GM19025 (cell line): ENCODE measurements at regions not wholly inside any gene's neighbourhood (a gene's known extent, or its start where the extent isn't known, plus 50 kb on each side); places are given as distances from the start of the nearest gene placed in this dataset.
"Not testable (repeated sequence)": the region's sequence is repeated elsewhere in the genome, so short reads cannot be mapped to it uniquely, and the experiment has no call there.

ENCODE experiments used
- ATAC-seq: cut with Tn5 transposase; IDR thresholded peaks from one replicate; pipeline ENCODE4 v1.9.1; 2021; ENCODE audit warnings: mild to moderate bottlenecking, low read depth, moderate library complexity; ENCODE audit not compliant: unreplicated experiment

DNA sequence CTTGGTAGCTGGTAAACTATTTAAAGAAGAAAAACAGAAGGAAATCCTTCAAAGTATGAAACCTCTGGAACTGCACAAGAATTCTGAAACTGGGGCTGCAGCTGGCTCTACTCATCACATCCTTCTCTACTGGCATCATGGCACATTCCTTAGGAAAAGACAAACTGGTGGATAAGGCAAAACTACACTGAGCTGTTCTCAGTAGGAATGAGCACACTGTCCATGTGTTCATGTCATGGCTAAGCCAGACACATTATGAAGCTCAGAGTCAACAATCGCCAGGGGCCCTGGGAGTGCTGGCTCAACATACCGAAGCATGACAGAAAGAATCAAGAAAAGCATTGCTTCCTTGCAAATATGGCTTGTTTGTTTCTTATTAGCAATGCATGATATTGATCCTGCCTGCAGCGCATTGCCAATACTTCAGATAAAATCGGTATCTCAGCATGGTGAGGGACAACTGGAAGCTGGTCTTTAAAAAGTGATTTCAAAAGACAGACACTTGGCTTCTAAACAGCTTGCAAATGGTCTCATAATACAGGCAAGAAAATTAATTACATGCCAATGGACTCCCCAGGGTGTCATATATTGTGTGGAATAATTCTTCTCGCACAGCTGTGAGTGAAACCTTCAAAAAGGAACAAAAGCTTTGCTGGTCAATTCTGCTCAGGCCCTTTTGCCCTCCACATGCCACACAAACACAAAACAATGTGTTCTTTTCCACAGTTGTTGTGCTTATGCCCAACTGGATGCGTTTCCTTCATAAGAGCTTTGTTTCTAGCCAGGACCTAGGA, 300.2 kb upstream of the VCX start:
- no peak for ATAC-seq

GRCh38 chrX:7522860-7523259, 320.1 kb upstream of the VCX start:
- no peak for ATAC-seq

GRCh38 chrX:7515681-7516413, 327.1 kb upstream of the VCX start:
- ATAC-seq = no peak

DNA sequence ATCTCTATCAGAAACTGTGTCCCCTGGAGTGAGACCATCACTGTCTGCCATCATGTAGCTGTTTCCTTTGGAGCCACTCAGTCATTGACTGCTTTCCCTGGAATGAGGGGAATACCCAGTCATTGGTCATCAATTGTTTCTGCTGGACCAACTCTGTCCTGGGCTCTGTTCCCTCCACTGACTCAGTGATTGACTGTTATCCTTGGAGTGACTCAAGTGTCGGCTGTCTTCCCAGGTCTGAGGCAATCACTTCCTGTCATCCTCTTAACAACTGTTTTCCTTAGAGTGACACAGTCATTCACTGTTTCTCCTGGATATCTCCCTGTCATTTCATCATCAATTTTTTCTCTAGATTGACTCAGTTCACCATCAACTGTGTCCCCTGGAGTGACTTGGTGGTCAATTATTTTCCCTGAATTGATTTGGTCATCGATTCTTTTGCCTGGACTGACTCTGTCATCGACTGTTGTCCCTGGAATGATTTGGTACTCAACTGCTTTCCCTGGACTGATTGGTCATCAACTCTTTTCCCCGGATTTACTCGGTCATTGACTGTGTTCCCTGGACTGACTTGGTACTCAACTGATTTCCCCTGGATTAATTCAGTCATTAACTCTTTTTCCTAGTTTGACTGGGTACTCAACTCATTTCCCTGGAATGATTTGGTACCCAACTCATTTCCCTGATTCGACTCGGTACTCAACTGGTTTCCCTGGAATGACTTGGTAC, 327.9 kb upstream of the VCX start:
- ATAC-seq = no peak

GRCh38 chrX:7512845-7513244, 330.1 kb upstream of the VCX start:
- ATAC-seq = no peak

- no peak for ATAC-seq
These were observed 339.7 kb upstream of the VCX start for GRCh38 chrX:7503251-7503650.

GRCh38 chrX:7500386-7500785, 342.6 kb upstream of the VCX start:
- ATAC-seq = no peak

DNA sequence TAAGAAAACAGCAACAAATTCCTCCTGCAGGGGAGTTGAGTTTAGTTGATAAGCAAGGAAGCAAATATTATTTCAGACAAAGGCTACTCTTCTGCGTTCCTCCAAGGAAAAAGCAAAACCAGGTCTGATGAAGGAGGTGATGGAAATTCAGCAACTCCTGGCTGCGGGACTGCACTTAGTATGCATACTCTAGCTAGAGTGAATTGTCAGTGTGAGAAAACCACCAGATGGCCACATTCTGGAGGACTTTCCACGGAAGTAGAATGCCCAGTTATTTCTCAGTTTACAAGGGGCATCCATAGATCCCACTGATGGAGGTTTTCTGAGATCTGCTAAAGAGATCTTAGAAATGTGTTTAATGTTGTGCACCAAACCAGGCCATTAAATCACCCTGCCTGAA, 338.6 kb upstream of the PUDP start:
- ATAC-seq = no peak

DNA sequence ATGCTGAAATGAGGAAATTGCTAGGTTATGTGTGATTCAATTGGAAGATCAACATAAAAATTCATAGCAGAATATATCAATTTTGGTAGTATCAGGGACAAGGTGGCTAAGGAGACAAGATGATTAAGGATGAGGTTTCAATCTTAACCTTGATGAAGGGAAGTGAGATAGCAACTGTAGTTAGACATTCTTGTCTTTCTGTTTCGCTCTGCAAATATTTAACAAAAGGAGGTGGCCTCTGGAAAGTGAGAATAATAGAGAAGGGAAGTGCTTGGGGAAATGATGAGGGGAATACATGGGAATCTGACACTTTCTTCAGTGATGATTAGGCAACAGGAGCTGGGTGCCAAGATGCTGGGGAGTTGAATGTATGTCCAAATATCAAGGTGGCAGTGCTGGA, 337.1 kb upstream of the PUDP start:
- no peak for ATAC-seq

GRCh38 chrX:7480721-7481120, 332.8 kb upstream of the PUDP start:
- ATAC-seq = no peak

GRCh38 chrX:7462110-7462509, 314.2 kb upstream of the PUDP start:
- ATAC-seq = no peak

GRCh38 chrX:7461051-7461450, 313.1 kb upstream of the PUDP start:
- not testable (repeated sequence) for ATAC-seq

DNA sequence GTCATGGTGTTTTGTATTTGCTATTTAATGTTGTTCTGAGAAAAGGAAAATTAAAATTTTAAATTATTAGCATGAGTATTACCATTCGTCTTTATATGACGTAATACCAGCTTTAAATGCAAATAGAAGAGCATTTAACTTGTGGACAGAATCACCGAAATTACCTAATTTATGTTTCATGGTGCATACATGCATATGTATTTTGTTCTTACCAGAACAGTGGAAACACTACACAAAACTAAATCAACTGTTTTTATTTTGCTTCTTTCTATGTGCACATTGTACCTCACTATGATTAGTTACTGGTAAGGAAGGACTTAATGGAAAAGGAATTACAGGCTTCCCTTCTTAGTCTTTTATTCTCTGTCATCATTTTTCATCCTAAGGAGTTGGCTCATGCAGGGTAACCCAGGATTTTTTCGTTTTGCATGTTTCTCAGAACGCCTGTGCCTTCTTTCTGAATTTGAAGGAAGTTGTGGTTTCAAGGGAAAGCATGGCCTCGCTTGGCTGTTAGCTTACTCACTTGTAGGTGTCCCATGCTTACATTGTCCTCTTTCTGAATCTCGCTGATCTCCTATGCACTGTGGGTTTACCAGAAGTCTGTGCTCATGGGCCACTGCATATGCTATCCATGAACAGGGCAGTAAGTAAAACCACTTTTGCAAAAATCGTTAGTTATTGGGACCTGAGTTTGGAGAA, 300.0 kb upstream of the PUDP start:
- ATAC-seq = no peak

DNA sequence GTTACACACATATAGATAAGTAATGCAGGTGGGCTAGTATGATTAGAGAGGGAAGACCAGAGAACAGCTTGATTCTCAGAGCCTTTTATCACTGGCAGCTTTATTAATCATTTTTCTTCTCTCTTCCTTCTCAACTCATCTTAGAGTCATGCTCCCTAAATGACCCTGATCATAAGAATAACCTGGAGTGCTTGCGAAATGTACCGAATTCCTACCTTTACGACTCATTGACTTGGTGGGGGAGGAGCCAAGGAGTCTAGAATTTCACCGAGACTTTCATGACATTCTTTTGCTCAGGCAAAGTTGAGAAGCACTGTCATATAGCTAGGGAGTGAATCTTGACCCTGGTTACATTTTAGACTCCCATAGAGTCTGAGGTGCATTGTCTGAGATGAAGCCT, 298.9 kb upstream of the PUDP start:
- ATAC-seq = no peak

GRCh38 chrX:7444967-7445366, 297.0 kb upstream of the PUDP start:
- ATAC-seq = peak; percentile 94

DNA sequence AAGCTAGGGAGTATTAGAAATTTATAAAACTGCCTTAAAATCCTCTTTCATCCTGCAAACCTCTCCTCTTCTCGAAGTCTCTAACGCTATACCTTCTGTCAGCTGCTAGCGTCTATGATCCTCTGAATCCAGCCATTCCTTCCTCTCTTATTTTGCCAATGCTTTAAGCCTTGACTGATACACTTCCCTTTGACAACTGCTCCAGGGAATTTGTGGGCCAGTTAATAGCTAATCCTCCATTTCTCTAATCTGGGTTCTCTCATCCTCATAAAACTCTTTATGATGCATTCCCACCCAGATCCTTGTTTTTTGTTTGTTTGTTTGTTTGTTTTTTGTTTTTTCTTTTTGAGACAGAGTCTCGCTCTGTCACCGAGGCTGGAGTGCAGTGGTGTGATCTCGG, 293.6 kb upstream of the PUDP start:
- no peak for ATAC-seq

DNA sequence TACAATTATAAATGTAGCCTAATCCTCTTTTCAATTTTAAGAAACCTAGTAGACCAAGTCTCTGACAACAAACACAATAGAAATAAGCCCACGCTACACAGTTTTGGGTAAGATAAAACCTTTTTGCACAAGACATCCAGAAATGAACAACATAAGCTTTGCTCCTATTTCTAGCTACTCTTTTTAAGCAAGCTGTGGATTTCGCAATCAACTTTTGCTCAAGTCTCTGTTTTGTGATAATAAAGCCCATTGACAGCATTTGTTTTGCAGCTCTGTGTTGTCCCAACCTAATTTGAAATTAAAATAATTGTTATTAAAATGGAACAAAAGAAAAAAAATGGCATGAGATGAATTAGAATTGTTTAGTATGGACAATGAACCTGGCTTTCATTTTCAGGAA, 287.9 kb upstream of the PUDP start:
- no peak for ATAC-seq

GRCh38 chrX:7432901-7433300, 284.9 kb upstream of the PUDP start:
- ATAC-seq = no peak

- ATAC-seq = no peak
These were observed 272.8 kb upstream of the PUDP start for GRCh38 chrX:7420717-7421116.

DNA sequence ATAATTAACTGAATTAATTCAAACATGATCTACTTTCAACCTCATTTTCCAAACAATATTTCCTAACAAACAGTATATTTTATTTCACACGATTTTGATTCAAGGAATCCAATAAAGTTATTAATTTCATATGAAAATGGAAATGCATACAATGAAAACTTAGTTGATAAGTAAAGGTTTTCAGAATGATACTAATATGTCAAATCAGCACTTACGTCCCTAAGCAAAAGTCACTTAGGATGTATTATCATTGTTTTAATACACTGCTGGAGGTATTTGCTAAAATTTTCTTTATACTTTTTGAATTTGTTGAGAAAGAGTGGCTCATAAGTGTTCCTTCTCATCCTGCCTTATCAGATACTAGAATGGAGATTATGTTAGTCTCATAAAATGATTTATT, 266.8 kb upstream of the PUDP start:
- ATAC-seq = no peak

DNA sequence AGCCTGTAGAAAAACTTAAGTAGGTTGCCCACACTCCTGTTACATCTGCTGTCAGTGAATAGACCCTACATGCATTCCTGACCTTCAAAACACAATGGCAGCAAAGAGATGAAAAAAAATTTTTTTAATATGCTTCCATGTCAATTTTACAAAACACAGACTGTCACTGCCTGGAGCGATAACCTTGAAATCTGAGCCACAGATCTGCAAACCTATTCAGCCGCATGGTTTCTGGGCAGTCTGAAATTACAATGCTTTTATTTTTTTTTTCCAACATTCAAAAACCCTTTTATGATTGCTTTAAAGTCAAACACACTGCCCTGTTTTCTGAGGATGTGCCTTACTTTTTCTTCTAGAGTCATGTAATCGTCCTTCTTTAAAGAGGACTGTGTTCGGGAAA, 264.9 kb upstream of the PUDP start:
- ATAC-seq = no peak
